ENCODE measurements at regions not wholly inside any gene's neighbourhood (a gene's known extent, or its start where the extent isn't known, plus 50 kb on each side); places are given as distances from the start of the nearest gene placed in this dataset.

GRCh38 chr7:156104501-156105336 is 292.5 kb upstream of the SHH start:
- TF ChIP-seq CTCF (IDR thresholded peaks at IDR 0.05) (no peak), POLR2A (IDR thresholded peaks at IDR 0.05) (no peak)

Data from esophagus squamous epithelium (tissue), 4 donors.